Keratinocyte (primary cell): ENCODE measurements at regions not wholly inside any gene's neighbourhood (a gene's known extent, or its start where the extent isn't known, plus 50 kb on each side); places are given as distances from the start of the nearest gene placed in this dataset.

Source experiments
- EZH2 ChIP-seq: IDR thresholded peaks from one replicate; pipeline ENCODE4 v1.6.1; 2012; ENCODE audit warnings: inconsistent platforms, mild to moderate bottlenecking, low read length, moderate library complexity
- TF ChIP-seq, protein P1 (sequence below), 3 experiments: IDR thresholded peaks in 1 of 3; conservative IDR thresholded peaks in 1 of 3; optimal IDR thresholded peaks in 1 of 3; 2 replicates in 2 of 3; 3 replicates in 1 of 3; pipeline versions ENCODE3 to v1.5.1; 2011; ENCODE audit warnings: low read length in 3 of 3, mild to moderate bottlenecking in 3 of 3, moderate library complexity in 2 of 3, control low read depth in 1 of 3, inconsistent platforms in 1 of 3; ENCODE audit not compliant: insufficient read depth in 2 of 3; ENCODE audit errors: extremely low read depth in 1 of 3

- TF ChIP-seq, protein P1, sequence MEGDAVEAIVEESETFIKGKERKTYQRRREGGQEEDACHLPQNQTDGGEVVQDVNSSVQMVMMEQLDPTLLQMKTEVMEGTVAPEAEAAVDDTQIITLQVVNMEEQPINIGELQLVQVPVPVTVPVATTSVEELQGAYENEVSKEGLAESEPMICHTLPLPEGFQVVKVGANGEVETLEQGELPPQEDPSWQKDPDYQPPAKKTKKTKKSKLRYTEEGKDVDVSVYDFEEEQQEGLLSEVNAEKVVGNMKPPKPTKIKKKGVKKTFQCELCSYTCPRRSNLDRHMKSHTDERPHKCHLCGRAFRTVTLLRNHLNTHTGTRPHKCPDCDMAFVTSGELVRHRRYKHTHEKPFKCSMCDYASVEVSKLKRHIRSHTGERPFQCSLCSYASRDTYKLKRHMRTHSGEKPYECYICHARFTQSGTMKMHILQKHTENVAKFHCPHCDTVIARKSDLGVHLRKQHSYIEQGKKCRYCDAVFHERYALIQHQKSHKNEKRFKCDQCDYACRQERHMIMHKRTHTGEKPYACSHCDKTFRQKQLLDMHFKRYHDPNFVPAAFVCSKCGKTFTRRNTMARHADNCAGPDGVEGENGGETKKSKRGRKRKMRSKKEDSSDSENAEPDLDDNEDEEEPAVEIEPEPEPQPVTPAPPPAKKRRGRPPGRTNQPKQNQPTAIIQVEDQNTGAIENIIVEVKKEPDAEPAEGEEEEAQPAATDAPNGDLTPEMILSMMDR (optimal IDR thresholded peaks at IDR 0.05 in 1 of 3, IDR thresholded peaks at IDR 0.05 in 1 of 3, conservative IDR thresholded peaks at IDR 0.05 in 1 of 3; ENCODE audit: extremely low read depth in 1 of 3, insufficient read depth in 2 of 3, low read length in 3 of 3): no peak
- no peak for TF ChIP-seq EZH2
These were observed 51.5 kb upstream of the ZBED5 start for GRCh38 chr11:10909141-10909883.
